Astrocyte of the cerebellum (primary cell): ENCODE measurements at regions not wholly inside any gene's neighbourhood (a gene's known extent, or its start where the extent isn't known, plus 50 kb on each side); places are given as distances from the start of the nearest gene placed in this dataset.

Source experiments
- DNase-seq: peaks from one replicate; pipeline ENCODE4 v3.0.0-alpha.2; 2011; ENCODE audit warnings: low read depth
- H3K4me3 ChIP-seq: 2 replicates; pipeline ENCODE4 v1.5.1; 2011; ENCODE audit warnings: mild to moderate bottlenecking, low read depth, low read length, moderate library complexity
- CTCF ChIP-seq: IDR thresholded peaks from 2 replicates; pipeline ENCODE4 v1.5.1; 2012; ENCODE audit warnings: low read length, low read depth, moderate library complexity, mild to moderate bottlenecking; ENCODE audit errors: missing control alignments
- in situ Hi-C: cut with HindIII; loops from 2 replicates; pipeline ENCODE4 v1.10.0; 2017; ENCODE audit warnings: low sequenced_read_pairs

GRCh38 chr18:27585602-27586173, 400.6 kb upstream of the CHST9 start:
- no peak for DNase-seq
- no peak for TF ChIP-seq CTCF
- in situ Hi-C loops, result no loop called here
- no peak overlapping the region for H3K4me3 ChIP-seq

- H3K4me3 ChIP-seq, result no peak overlapping the region
- DNase-seq, result no peak
- in situ Hi-C loops, result no loop called here
- TF ChIP-seq CTCF, result no peak
These were observed 398.4 kb upstream of the CHST9 start for GRCh38 chr18:27583466-27583865.

- no peak for DNase-seq
- H3K4me3 ChIP-seq, result no peak overlapping the region
- TF ChIP-seq CTCF, result no peak
- in situ Hi-C loops, result no loop called here
These were observed 397.8 kb upstream of the CHST9 start for GRCh38 chr18:27582760-27583412.

- no peak for DNase-seq
- no peak overlapping the region for H3K4me3 ChIP-seq
- in situ Hi-C loops, result no loop called here
- TF ChIP-seq CTCF, result no peak
These were observed 396.3 kb upstream of the CHST9 start for GRCh38 chr18:27581296-27581904.

- H3K4me3 ChIP-seq, result no peak overlapping the region
- no peak for DNase-seq
- in situ Hi-C loops, result no loop called here
- TF ChIP-seq CTCF, result no peak
These were observed 394.3 kb upstream of the CHST9 start for GRCh38 chr18:27579364-27579763.

- no peak for DNase-seq
- H3K4me3 ChIP-seq, result no peak overlapping the region
- in situ Hi-C loops, result no loop called here
- TF ChIP-seq CTCF, result no peak
These were observed 392.6 kb upstream of the CHST9 start for GRCh38 chr18:27577752-27578151.
